Vagina (tissue), 2 donors: ENCODE measurements at regions not wholly inside any gene's neighbourhood (a gene's known extent, or its start where the extent isn't known, plus 50 kb on each side); places are given as distances from the start of the nearest gene placed in this dataset.

Experiments used
- CTCF ChIP-seq, 3 experiments: fragments of 450-650 bp in 2 of 3; fragments of 200-600 bp in 1 of 3; sonication (generic) in 1 of 3; IDR thresholded peaks; one replicate each; pipeline ENCODE4 v1.5.1; 2017 to 2019; ENCODE audit warnings: antibody characterized with exemption in 3 of 3, mild to moderate bottlenecking in 2 of 3, moderate library complexity in 2 of 3
- POLR2A ChIP-seq, 2 donors: fragments of 450-650 bp; IDR thresholded peaks; one replicate each; pipeline ENCODE4 v1.6.1; 2017; ENCODE audit warnings: antibody characterized with exemption in 2 of 2, mild to moderate bottlenecking in 2 of 2, moderate library complexity in 2 of 2
- POLR2AphosphoS5 ChIP-seq, 2 donors: sonication (generic); formaldehyde crosslinking; IDR thresholded peaks; one replicate each; pipeline ENCODE4 v1.9.0; 2017; ENCODE audit warnings: antibody characterized with exemption in 2 of 2, mild to moderate bottlenecking in 2 of 2, low read depth in 1 of 2; ENCODE audit not compliant: insufficient read depth in 1 of 2

GRCh38 chr1:83490988-83491387, 507.9 kb downstream of the TTLL7 start:
- TF ChIP-seq CTCF (IDR thresholded peaks at IDR 0.05): no peak
- TF ChIP-seq POLR2A (IDR thresholded peaks at IDR 0.05): no peak
- TF ChIP-seq POLR2AphosphoS5 (IDR thresholded peaks at IDR 0.05; ENCODE audit: insufficient read depth in 1 of 2, low read depth in 1 of 2): no peak
